ENCODE measurements at regions not wholly inside any gene's neighbourhood (a gene's known extent, or its start where the extent isn't known, plus 50 kb on each side); places are given as distances from the start of the nearest gene placed in this dataset.

DNA sequence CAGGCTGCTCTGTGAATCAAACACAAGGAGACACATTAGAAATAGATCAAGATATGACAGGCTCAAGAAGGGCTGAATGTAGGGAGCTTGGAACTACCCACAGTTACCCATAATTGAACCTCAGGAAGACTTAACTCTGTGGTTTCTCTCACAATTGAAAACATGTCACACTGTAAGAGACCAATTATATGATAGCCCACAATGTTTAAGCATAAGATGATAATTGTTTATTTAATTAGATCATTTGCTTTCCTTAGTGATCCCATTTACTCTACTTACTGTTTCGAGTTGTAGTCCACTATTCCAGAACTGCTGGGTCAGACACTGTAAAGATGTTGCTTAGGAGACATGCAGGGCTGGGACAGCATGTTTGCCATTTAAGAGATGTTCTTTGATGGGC, 201.3 kb upstream of the RARB start:
- DNase-seq (ENCODE audit: low read depth): no peak

- DNase-seq (ENCODE audit: low read depth): no peak
Observed at GRCh38 chr3:25229586-25229985, 198.5 kb upstream of the RARB start.

GRCh38 chr3:25235031-25235430, 193.0 kb upstream of the RARB start:
- no peak for DNase-seq (ENCODE audit: low read depth)

- DNase-seq (ENCODE audit: low read depth): no peak
Observed at GRCh38 chr3:25235466-25235865, 192.6 kb upstream of the RARB start.

GRCh38 chr3:25237602-25238001, 190.5 kb upstream of the RARB start:
- DNase-seq (ENCODE audit: low read depth): no peak

DNA sequence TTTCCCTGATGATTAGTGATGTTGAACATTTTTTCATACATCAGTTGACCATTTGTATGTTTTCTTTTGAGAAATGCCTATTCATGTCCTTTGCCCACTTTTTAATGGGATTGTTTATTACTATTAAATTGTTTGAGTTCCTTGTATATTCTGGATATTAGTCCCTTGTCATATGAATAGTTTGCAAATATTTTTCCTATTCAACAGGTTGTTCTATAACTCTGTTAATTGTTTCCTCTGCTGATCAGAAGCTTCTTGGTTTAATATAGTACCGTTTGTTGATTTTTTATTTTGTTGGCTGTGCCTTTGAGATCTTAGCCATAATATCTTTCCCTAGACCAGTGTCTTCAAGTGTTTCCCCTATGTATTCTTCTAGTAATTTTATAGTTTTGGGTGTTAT, 189.0 kb upstream of the RARB start:
- DNase-seq (ENCODE audit: low read depth): no peak

DNA sequence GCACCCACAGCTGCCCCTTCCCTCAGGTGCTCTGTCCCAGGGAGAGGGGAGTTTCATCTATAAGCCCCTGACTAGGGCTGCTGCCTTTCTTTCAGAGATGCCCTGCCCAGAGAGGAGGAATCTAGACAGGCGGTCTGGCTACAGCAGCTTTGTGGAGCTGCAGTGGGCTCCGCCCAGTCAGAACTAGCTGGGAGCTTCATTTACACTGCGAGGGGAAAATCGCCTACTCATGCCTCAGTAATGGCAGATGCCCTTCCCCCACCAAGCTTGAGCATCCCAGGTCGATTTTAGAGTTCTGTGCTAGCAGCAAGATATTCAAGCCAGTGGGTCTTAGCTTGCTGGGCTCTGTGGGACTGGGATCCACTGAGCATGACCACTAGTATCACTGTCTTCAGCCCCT, 181.2 kb upstream of the RARB start:
- no peak for DNase-seq (ENCODE audit: low read depth)

DNA sequence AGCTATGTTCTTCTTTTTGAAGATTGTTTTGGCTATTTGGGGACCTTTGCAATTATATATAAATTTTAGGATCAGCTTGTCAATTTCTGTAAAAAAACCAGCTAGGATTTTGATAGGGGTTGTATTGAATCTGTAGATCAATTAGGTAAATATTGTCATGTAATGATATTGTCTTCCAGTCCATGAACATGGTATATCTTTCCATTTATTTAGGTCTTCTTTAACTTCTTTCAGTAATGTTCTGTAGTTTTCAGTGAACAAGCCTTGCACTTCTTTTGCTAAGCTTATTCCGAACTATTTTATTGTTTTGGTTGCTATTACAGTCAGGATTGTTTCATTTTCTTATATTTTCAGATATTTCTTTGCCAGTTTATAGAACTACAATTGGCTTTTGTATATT, 175.8 kb upstream of the RARB start:
- DNase-seq (ENCODE audit: low read depth): no peak

GRCh38 chr3:25257026-25257425, 171.0 kb upstream of the RARB start:
- no peak for DNase-seq (ENCODE audit: low read depth)

DNA sequence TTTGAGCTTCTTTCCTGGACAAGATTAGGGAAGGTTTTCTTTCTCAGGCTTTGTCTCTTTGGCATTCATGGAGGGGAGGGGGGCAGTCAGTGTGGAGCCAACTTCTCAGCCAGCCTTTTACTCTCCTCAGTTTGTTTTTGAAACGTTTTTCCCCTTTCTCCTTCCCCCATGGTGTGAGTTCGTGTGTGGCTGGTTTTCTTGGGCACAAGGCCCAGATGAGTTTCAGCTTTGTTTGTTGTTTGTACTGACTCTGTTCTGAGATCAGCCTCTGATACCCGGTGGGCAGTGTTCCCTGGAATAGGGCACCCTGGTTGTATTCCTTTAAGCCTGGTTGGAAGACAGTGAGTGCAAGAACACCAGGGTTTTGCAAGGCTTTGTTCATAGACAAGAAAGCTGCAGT, 168.2 kb upstream of the RARB start:
- no peak for DNase-seq (ENCODE audit: low read depth)

DNA sequence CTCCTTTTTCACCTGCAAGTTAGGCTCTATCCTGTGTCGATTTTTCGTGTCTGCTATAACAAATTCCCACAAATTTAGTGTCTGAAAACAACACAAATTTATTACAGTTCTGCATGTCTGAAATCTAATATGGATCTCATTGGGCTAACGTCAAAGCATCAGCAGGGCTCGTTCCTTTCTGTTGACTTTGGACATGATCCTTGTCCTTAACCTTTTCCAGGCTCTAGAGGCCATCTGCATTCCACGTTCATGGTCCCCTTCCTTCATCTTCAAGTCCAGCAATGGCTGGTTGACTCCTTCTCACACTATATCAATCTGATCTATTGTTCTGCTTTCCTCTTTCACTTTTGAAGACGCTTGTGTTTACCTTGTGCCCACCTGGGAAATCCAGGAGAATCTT, 165.7 kb upstream of the RARB start:
- DNase-seq (ENCODE audit: low read depth): no peak

GRCh38 chr3:25265284-25265683, 162.8 kb upstream of the RARB start:
- DNase-seq (ENCODE audit: low read depth): no peak

DNA sequence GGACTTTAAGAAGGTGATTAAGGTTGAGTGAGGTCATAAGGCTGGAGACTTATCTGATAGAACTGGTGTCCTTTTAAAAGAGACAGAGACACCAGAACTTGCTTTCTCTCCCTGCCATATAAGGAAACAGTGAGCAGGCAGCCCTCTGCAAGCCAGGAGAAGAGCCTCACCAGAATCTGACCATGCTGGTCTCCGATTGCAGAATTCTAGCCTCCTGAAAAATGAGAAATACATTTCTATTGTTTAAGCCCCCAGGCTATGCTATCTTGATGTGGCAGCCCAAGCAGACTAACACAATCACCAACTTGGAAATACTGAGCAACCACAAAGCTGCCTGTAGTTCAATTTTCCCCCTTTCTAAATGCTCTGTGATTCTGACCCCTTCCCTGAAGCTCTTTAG, 161.4 kb upstream of the RARB start:
- DNase-seq (ENCODE audit: low read depth): no peak

GRCh38 chr3:25272090-25272489, 156.0 kb upstream of the RARB start:
- no peak for DNase-seq (ENCODE audit: low read depth)

- no peak for DNase-seq (ENCODE audit: low read depth)
Observed at GRCh38 chr3:25273582-25274171, 154.4 kb upstream of the RARB start.

DNA sequence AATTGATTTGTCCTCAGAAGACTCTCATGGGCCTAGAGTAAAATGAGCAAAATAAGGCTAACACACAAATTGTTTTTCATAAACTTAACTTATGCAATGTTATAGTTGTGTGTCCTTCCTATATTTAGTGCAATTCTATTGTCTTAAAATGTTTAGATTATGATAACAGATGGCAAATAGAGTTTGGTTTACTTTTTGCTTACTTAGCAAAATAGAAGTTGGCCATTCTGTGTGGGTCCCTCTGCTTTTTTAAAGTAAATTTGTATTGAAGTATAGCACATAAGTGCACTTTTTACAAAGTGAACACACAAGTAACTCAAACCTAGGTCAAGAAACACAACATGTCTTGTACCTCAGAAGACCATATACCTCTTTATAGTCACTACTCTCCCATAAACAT, 150.6 kb upstream of the RARB start:
- DNase-seq (ENCODE audit: low read depth): no peak

- no peak for DNase-seq (ENCODE audit: low read depth)
Observed at GRCh38 chr3:25281041-25281731, 146.9 kb upstream of the RARB start.

- no peak for DNase-seq (ENCODE audit: low read depth)
Observed at GRCh38 chr3:25281732-25282126, 146.3 kb upstream of the RARB start.

GRCh38 chr3:25283613-25284012, 144.4 kb upstream of the RARB start:
- no peak for DNase-seq (ENCODE audit: low read depth)

GRCh38 chr3:25284249-25284648, 143.8 kb upstream of the RARB start:
- no peak for DNase-seq (ENCODE audit: low read depth)

DNA sequence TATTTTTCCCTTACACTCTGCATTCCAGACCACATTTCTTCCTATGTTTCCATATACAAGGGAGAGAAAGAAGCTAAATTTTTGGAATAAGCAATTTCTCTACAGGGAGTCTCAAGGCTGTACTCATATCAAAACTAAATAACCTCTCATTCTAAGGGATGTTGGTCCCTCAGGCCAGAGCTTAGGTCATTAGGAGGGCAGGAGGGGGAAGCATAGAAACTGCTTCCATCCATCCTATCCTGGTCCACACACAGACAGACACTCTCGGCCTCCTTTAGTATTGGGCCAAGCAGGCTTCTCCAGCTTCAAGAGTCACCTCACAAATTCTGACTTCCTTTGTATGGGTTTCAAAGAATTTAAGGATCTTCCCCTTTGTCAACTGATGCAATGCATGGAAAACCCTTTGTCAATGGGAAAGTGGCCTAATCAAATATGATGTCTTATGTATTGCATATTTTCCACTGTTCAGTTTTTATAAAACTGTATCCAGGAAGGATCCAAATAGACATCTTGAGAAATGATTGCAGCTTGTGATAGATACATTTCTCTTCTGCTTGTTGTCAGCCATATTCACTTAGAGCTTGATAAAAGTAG, 140.7 kb upstream of the RARB start:
- DNase-seq (ENCODE audit: low read depth): no peak

DNA sequence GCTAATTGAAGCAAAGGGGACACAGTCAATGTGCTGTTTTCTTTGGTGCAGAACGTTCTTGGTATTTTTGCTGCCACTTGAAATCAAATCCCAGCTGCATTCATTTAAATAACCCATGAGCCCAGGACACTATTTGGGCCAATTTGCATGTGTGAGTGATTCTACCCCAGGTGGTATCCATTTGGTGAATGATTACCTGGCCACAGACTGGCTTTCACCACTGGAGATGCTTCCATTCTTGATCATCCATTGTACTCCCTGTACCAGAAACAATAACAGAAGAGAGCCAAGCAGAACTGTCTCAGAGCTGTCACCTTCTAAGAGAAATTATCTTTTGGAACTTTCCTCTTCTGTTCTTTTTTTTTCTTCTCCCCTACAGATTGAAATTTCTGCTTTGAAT, 139.7 kb upstream of the RARB start:
- no peak for DNase-seq (ENCODE audit: low read depth)

DNA sequence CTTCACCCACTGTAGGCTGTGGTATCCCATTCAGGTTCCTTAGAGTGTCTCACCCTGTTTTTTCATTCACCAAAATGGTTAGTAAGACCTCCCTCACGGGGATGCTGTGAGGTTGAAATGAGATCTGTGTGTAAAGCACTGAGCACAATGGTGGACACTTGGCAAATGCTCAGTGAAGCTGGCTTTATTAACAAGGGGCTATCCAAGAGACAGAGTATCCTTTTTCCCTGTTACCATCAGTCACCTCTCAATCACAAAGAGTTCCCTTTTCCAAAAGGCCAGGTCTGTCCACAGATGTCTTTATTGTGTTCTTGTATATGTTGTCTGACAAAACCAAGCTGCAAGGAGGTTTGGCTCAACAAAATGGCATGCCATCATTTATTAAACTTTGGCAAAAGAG, 138.9 kb upstream of the RARB start:
- no peak for DNase-seq (ENCODE audit: low read depth)

GRCh38 chr3:25289663-25290062, 138.4 kb upstream of the RARB start:
- no peak for DNase-seq (ENCODE audit: low read depth)

Measured in HS-27A (cell line).